ENCODE measurements at regions not wholly inside any gene's neighbourhood (a gene's known extent, or its start where the extent isn't known, plus 50 kb on each side); places are given as distances from the start of the nearest gene placed in this dataset.

GRCh38 chr2:189252991-189253675 lies 73.6 kb upstream of the COL5A2 start:
- H3K4me3 ChIP-seq (ENCODE audit: low read depth, low read length) = no peak overlapping the region
- H3K4me1 ChIP-seq (ENCODE audit: control insufficient read depth, insufficient read depth, low read length) = peaks cover 5% of the 10 kb centered on the region; the same call in 1 of the 2 replicates
- H3K9ac ChIP-seq (ENCODE audit: low read length) = no peak overlapping the region
- no peaks in the 10 kb centered on the region for H3K9me3 ChIP-seq (ENCODE audit: control insufficient read depth, insufficient read depth, low read depth, low read length)
- no peak overlapping the region for H3K27ac ChIP-seq (ENCODE audit: low read depth, low read length)
- no peaks in the 10 kb centered on the region for H3K27me3 ChIP-seq (ENCODE audit: control insufficient read depth, insufficient read depth, low read length)
- H3K36me3 ChIP-seq (ENCODE audit: control insufficient read depth, insufficient read depth, low read length) = no peaks in the 10 kb centered on the region

- Histone ChIP-seq H3K4me3 (ENCODE audit: low read depth, low read length) (no peak overlapping the region), H3K36me3 (ENCODE audit: control insufficient read depth, insufficient read depth, low read length) (no peaks in the 10 kb centered on the region), H3K27me3 (ENCODE audit: control insufficient read depth, insufficient read depth, low read length) (no peaks in the 10 kb centered on the region), H3K9me3 (ENCODE audit: control insufficient read depth, insufficient read depth, low read depth, low read length) (no peaks in the 10 kb centered on the region), H3K9ac (ENCODE audit: low read length) (no peak overlapping the region), H3K27ac (ENCODE audit: low read depth, low read length) (no peak overlapping the region), H3K4me1 (ENCODE audit: control insufficient read depth, insufficient read depth, low read length) (peaks cover 5% of the 10 kb centered on the region; the same call in 1 of the 2 replicates)
Observed at GRCh38 chr2:189253836-189254235, 74.3 kb upstream of the COL5A2 start.

- Histone ChIP-seq H3K27ac (ENCODE audit: low read depth, low read length) (no peak overlapping the region), H3K36me3 (ENCODE audit: control insufficient read depth, insufficient read depth, low read length) (no peaks in the 10 kb centered on the region), H3K4me3 (ENCODE audit: low read depth, low read length) (no peak overlapping the region), H3K27me3 (ENCODE audit: control insufficient read depth, insufficient read depth, low read length) (no peaks in the 10 kb centered on the region), H3K4me1 (ENCODE audit: control insufficient read depth, insufficient read depth, low read length) (peaks cover 5% of the 10 kb centered on the region; the same call in 1 of the 2 replicates), H3K9ac (ENCODE audit: low read length) (no peak overlapping the region), H3K9me3 (ENCODE audit: control insufficient read depth, insufficient read depth, low read depth, low read length) (no peaks in the 10 kb centered on the region)
Observed at GRCh38 chr2:189254268-189254883, 74.8 kb upstream of the COL5A2 start.

- Histone ChIP-seq H3K27ac (ENCODE audit: low read depth, low read length) (no peak overlapping the region), H3K9ac (ENCODE audit: low read length) (no peak overlapping the region), H3K4me3 (ENCODE audit: low read depth, low read length) (no peak overlapping the region), H3K27me3 (ENCODE audit: control insufficient read depth, insufficient read depth, low read length) (no peaks in the 10 kb centered on the region), H3K4me1 (ENCODE audit: control insufficient read depth, insufficient read depth, low read length) (peaks cover 12% of the 10 kb centered on the region), H3K9me3 (ENCODE audit: control insufficient read depth, insufficient read depth, low read depth, low read length) (no peaks in the 10 kb centered on the region), H3K36me3 (ENCODE audit: control insufficient read depth, insufficient read depth, low read length) (no peaks in the 10 kb centered on the region)
Observed at GRCh38 chr2:189255711-189256110, 76.2 kb upstream of the COL5A2 start.

- H3K27ac ChIP-seq (ENCODE audit: low read depth, low read length) = no peak overlapping the region
- no peaks in the 10 kb centered on the region for H3K9me3 ChIP-seq (ENCODE audit: control insufficient read depth, insufficient read depth, low read depth, low read length)
- no peak overlapping the region for H3K9ac ChIP-seq (ENCODE audit: low read length)
- no peaks in the 10 kb centered on the region for H3K36me3 ChIP-seq (ENCODE audit: control insufficient read depth, insufficient read depth, low read length)
- H3K4me1 ChIP-seq (ENCODE audit: control insufficient read depth, insufficient read depth, low read length) = peaks cover 12% of the 10 kb centered on the region
- H3K4me3 ChIP-seq (ENCODE audit: low read depth, low read length) = no peak overlapping the region
- H3K27me3 ChIP-seq (ENCODE audit: control insufficient read depth, insufficient read depth, low read length) = no peaks in the 10 kb centered on the region
Observed at GRCh38 chr2:189258616-189259365, 79.2 kb upstream of the COL5A2 start.

- peaks cover 4% of the 10 kb centered on the region; the same call in 1 of the 2 replicates for H3K9me3 ChIP-seq (ENCODE audit: control insufficient read depth, insufficient read depth, low read depth, low read length)
- no peak overlapping the region for H3K4me3 ChIP-seq (ENCODE audit: low read depth, low read length)
- no peaks in the 10 kb centered on the region for H3K27me3 ChIP-seq (ENCODE audit: control insufficient read depth, insufficient read depth, low read length)
- H3K27ac ChIP-seq (ENCODE audit: low read depth, low read length) = no peak overlapping the region
- H3K36me3 ChIP-seq (ENCODE audit: control insufficient read depth, insufficient read depth, low read length) = no peaks in the 10 kb centered on the region
- H3K4me1 ChIP-seq (ENCODE audit: control insufficient read depth, insufficient read depth, low read length) = peaks cover 7% of the 10 kb centered on the region; the same call in 1 of the 2 replicates
- no peak overlapping the region for H3K9ac ChIP-seq (ENCODE audit: low read length)
Observed at GRCh38 chr2:189260361-189260814, 80.8 kb upstream of the COL5A2 start.

GRCh38 chr2:189261431-189261841 lies 81.9 kb upstream of the COL5A2 start:
- H3K4me3 ChIP-seq (ENCODE audit: low read depth, low read length) = no peak overlapping the region
- H3K9ac ChIP-seq (ENCODE audit: low read length) = no peak overlapping the region
- peaks cover 7% of the 10 kb centered on the region; the same call in 1 of the 2 replicates for H3K4me1 ChIP-seq (ENCODE audit: control insufficient read depth, insufficient read depth, low read length)
- H3K27ac ChIP-seq (ENCODE audit: low read depth, low read length) = no peak overlapping the region
- H3K27me3 ChIP-seq (ENCODE audit: control insufficient read depth, insufficient read depth, low read length) = no peaks in the 10 kb centered on the region
- H3K36me3 ChIP-seq (ENCODE audit: control insufficient read depth, insufficient read depth, low read length) = no peaks in the 10 kb centered on the region
- H3K9me3 ChIP-seq (ENCODE audit: control insufficient read depth, insufficient read depth, low read depth, low read length) = peaks cover 14% of the 10 kb centered on the region; the same call in 1 of the 2 replicates

GRCh38 chr2:189261916-189262315 lies 82.4 kb upstream of the COL5A2 start:
- peaks cover 16% of the 10 kb centered on the region; the same call in 1 of the 2 replicates for H3K9me3 ChIP-seq (ENCODE audit: control insufficient read depth, insufficient read depth, low read depth, low read length)
- H3K4me3 ChIP-seq (ENCODE audit: low read depth, low read length) = no peak overlapping the region
- H3K4me1 ChIP-seq (ENCODE audit: control insufficient read depth, insufficient read depth, low read length) = peaks cover 7% of the 10 kb centered on the region; the same call in 1 of the 2 replicates
- H3K27ac ChIP-seq (ENCODE audit: low read depth, low read length) = no peak overlapping the region
- H3K27me3 ChIP-seq (ENCODE audit: control insufficient read depth, insufficient read depth, low read length) = no peaks in the 10 kb centered on the region
- no peaks in the 10 kb centered on the region for H3K36me3 ChIP-seq (ENCODE audit: control insufficient read depth, insufficient read depth, low read length)
- H3K9ac ChIP-seq (ENCODE audit: low read length) = no peak overlapping the region

GRCh38 chr2:189265696-189266320 lies 86.2 kb upstream of the COL5A2 start:
- H3K36me3 ChIP-seq (ENCODE audit: control insufficient read depth, insufficient read depth, low read length) = no peaks in the 10 kb centered on the region
- H3K4me1 ChIP-seq (ENCODE audit: control insufficient read depth, insufficient read depth, low read length) = no peaks in the 10 kb centered on the region
- no peaks in the 10 kb centered on the region for H3K27me3 ChIP-seq (ENCODE audit: control insufficient read depth, insufficient read depth, low read length)
- H3K9ac ChIP-seq (ENCODE audit: low read length) = no peak overlapping the region
- no peak overlapping the region for H3K4me3 ChIP-seq (ENCODE audit: low read depth, low read length)
- H3K27ac ChIP-seq (ENCODE audit: low read depth, low read length) = no peak overlapping the region
- peaks cover 16% of the 10 kb centered on the region; the same call in 1 of the 2 replicates for H3K9me3 ChIP-seq (ENCODE audit: control insufficient read depth, insufficient read depth, low read depth, low read length)

GRCh38 chr2:189267491-189267890 lies 87.9 kb upstream of the COL5A2 start:
- H3K27ac ChIP-seq (ENCODE audit: low read depth, low read length) = no peak overlapping the region

More at GRCh38 chr2:189267491-189267890, 87.9 kb upstream of the COL5A2 start:
- Histone ChIP-seq H3K4me3 (ENCODE audit: low read depth, low read length) (no peak overlapping the region), H3K36me3 (ENCODE audit: control insufficient read depth, insufficient read depth, low read length) (no peaks in the 10 kb centered on the region), H3K9ac (ENCODE audit: low read length) (no peak overlapping the region), H3K9me3 (ENCODE audit: control insufficient read depth, insufficient read depth, low read depth, low read length) (peaks cover 16% of the 10 kb centered on the region; the same call in 1 of the 2 replicates), H3K4me1 (ENCODE audit: control insufficient read depth, insufficient read depth, low read length) (no peaks in the 10 kb centered on the region), H3K27me3 (ENCODE audit: control insufficient read depth, insufficient read depth, low read length) (no peaks in the 10 kb centered on the region)
